Right atrium auricular region (tissue), 2 donors: ENCODE measurements at regions not wholly inside any gene's neighbourhood (a gene's known extent, or its start where the extent isn't known, plus 50 kb on each side); places are given as distances from the start of the nearest gene placed in this dataset.

Experiments
- DNase-seq: peaks from one replicate; pipeline ENCODE4 v3.0.0-alpha.2; 2019; ENCODE audit warnings: low spot score
- H3K27ac ChIP-seq, 2 donors: fragments of 200-600 bp; sonication (generic); 1 replicate in 1 of 2; 2 replicates in 1 of 2; pipeline ENCODE4 v1.5.1; 2016 to 2019
- H3K27me3 ChIP-seq, 2 donors: fragments of 200-600 bp; sonication (generic); one replicate each; pipeline versions ENCODE4 v1.5.1 to v1.6.0; 2017 to 2019
- H3K36me3 ChIP-seq: fragments of 200-600 bp; sonication (generic); one replicate; pipeline ENCODE4 v1.5.1; 2016
- H3K4me1 ChIP-seq, 2 donors: fragments of 200-600 bp; sonication (generic); one replicate each; pipeline versions ENCODE4 v1.5.1 to v1.6.0; 2017 to 2019
- H3K4me3 ChIP-seq, 2 donors: fragments of 200-600 bp; sonication (generic); 1 replicate in 1 of 2; 2 replicates in 1 of 2; pipeline ENCODE4 v1.5.1; 2017 to 2019; ENCODE audit warnings: mild to moderate bottlenecking in 1 of 2, moderate library complexity in 1 of 2
- H3K9me3 ChIP-seq, 2 donors: fragments of 200-600 bp; sonication (generic); one replicate each; pipeline ENCODE4 v1.5.1; 2019
- CTCF ChIP-seq, 2 donors: fragments of 200-600 bp; sonication (generic); IDR thresholded peaks; one replicate each; pipeline ENCODE4 v1.5.1; 2019; ENCODE audit warnings: antibody characterized with exemption in 2 of 2

GRCh38 chr11:134757633-134758032 is 345.6 kb upstream of the B3GAT1 start:
- Histone ChIP-seq H3K27me3 (no peaks in the 10 kb centered on the region), H3K36me3 (no peaks in the 10 kb centered on the region), H3K27ac (no peak overlapping the region), H3K4me1 (no peaks in the 10 kb centered on the region), H3K4me3 (no peak overlapping the region), H3K9me3 (no peaks in the 10 kb centered on the region)
- DNase-seq = no peak
- TF ChIP-seq CTCF (IDR thresholded peaks at IDR 0.05) = no peak

DNA sequence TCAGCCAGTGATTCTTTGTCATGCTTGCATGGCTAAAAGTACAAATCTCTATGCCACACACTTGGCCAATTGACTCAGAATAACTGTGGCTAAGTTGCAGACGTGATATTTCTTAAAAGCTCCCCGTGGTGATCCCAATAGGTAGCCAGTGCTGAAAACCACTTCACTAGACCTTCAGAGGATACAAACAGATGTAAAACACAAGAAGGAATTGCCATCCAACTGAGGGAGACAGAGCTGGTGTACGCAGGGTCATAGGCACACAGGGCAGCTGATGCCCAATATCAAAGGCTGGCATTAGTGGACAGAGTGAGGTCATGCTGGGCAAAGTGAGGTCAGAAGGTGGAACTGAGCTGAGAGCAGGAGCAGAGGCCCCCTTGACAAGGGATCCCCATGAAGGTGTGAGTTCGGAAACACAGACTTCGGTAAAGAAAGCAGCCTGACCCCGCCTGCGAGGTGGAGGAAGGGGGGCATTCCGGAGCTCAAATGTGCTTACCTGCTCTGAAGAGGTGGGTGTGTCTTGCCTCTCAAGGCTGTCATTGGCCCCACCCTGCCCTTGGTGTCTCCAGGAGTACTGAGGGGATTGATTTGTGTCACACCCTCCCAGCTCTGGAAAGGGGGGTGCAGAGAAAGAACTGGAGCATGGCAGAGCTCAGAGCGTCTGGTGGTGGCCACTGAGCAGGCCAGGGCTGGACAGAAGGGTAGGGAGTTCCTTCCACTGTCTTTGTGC is 344.9 kb upstream of the B3GAT1 start:
- TF ChIP-seq CTCF (IDR thresholded peaks at IDR 0.05) = no peak
- H3K36me3 ChIP-seq = no peaks in the 10 kb centered on the region
- H3K4me1 ChIP-seq = no peaks in the 10 kb centered on the region
- no peak overlapping the region for H3K27ac ChIP-seq
- no peak overlapping the region for H3K4me3 ChIP-seq
- H3K9me3 ChIP-seq = no peaks in the 10 kb centered on the region
- no peaks in the 10 kb centered on the region for H3K27me3 ChIP-seq
- DNase-seq = peak; percentile 30

DNA sequence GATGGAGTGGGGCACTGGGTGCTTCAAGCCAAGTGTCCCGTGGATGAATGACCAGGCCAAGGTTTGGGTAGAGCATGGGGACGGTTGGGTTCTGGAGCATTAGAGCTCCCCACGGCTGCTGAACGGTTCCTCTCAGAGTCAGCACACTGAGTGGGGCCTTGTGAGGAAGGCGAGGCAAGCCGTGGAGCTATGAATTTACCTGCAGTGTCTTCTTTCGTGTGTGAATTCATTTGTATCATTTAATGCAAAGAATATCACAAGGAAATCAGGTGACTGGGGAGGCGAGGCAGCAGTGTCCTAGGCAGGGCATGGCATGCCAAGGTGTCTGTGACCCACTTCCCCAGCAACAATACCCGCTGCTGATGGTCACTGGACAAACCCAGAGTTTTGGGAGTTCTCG is 343.5 kb upstream of the B3GAT1 start:
- Histone ChIP-seq H3K27ac (no peak overlapping the region), H3K36me3 (no peaks in the 10 kb centered on the region), H3K4me3 (no peak overlapping the region), H3K9me3 (no peaks in the 10 kb centered on the region), H3K4me1 (no peaks in the 10 kb centered on the region), H3K27me3 (no peaks in the 10 kb centered on the region)
- TF ChIP-seq CTCF (IDR thresholded peaks at IDR 0.05) = no peak
- peak; percentile 52 for DNase-seq

DNA sequence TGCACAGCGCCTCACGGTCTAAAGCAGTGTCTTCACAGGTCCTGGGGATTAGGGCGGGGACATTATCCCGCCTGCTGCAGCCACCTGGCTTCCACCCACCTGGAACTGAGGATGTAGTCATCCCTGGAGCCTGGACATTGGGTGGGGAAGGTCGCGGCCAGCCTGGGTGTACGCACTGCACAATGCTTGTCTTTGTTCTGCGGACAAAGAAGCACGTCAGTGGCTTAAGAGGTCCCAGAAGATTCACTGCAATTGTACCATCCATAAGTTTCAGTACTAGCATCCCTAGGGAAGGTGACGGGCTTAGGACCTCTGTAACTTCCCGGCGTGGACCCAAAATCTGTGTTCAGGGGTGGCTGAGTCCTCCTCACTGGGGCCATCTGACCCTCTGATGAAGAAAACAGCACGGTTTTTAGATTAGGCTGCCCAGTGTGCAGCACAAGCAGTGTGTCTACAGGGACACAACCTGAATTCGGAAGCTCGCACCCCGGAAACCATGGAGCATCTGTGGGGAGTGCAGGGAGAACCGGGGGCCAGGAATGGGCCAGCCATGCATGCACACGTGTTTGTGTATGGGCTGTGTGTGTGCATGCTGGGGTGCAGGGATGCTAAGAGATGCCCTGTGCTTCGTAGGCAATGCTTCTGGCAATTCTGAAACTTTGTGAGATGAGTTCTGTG is 342.6 kb upstream of the B3GAT1 start:
- no peaks in the 10 kb centered on the region for H3K27me3 ChIP-seq
- H3K9me3 ChIP-seq = no peaks in the 10 kb centered on the region
- no peak for TF ChIP-seq CTCF (IDR thresholded peaks at IDR 0.05)
- H3K27ac ChIP-seq = no peak overlapping the region
- H3K4me1 ChIP-seq = no peaks in the 10 kb centered on the region
- H3K4me3 ChIP-seq = no peak overlapping the region
- DNase-seq = peak; percentile 30
- H3K36me3 ChIP-seq = no peaks in the 10 kb centered on the region

DNA sequence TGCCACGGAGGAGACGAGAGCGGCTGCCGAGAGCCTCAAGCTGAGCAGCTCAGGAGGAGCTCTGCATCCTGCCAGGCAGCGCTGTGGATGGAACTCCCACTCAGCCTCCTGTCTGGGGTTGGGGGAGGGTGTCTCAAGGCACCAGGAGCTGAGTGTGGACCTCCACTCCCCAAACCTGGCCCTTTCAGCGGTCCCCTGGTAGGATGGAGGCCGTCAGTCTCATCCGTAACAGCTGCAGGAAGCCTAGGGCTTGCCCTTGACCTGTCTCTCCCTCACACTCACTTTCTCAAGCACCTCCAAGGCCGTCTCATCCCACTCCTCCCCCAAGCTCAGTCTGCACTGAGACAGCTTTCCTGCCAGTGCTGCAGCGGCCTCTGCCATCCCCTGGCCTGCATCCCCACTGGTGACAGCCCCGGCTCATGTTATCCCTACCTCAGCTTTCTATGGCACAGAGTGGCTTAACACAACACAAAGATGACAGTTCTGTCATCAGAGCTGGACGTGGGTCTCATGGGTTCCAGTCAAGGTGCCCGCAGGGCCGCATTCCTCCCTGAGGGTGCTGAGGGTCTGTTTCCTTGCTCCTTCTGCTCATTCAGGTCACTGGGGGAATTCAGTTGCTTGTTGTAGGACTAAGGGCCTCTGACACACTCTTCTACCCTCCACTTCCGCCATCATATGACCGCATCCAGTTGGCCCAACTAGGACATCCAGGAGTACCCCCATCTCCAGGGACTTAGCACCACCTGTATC is 341.9 kb upstream of the B3GAT1 start:
- Histone ChIP-seq H3K4me3 (no peak overlapping the region), H3K27me3 (no peaks in the 10 kb centered on the region), H3K9me3 (peaks cover 0 to 2% of the 10 kb centered on the region in 2 donors), H3K36me3 (no peaks in the 10 kb centered on the region), H3K4me1 (no peaks in the 10 kb centered on the region), H3K27ac (no peak overlapping the region)
- peak; percentile 38 for DNase-seq
- no peak for TF ChIP-seq CTCF (IDR thresholded peaks at IDR 0.05)
